ENCODE measurements at regions not wholly inside any gene's neighbourhood (a gene's known extent, or its start where the extent isn't known, plus 50 kb on each side); places are given as distances from the start of the nearest gene placed in this dataset.
"Not testable (repeated sequence)": the region's sequence is repeated elsewhere in the genome, so short reads cannot be mapped to it uniquely, and the experiment has no call there.

DNA sequence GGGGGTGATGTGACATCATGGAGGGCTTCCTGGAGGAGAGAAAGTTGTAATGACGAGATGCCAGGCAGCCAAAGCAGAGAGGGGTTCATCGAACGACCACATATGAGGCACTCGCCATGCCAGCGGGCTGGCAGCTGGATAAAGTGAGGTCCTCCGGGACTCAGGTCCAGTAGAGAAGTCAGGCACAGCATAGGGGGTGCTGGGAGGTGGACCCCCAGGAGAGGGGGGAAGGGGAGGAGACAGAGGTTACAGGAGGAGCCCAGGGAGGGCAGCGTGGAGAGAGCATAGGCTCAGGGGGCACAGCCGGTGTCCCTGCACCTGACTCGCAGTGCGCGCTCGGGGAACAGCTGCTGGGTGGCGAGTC, 174.7 kb downstream of the BMP7 start:
- DNase-seq: no peak

DNA sequence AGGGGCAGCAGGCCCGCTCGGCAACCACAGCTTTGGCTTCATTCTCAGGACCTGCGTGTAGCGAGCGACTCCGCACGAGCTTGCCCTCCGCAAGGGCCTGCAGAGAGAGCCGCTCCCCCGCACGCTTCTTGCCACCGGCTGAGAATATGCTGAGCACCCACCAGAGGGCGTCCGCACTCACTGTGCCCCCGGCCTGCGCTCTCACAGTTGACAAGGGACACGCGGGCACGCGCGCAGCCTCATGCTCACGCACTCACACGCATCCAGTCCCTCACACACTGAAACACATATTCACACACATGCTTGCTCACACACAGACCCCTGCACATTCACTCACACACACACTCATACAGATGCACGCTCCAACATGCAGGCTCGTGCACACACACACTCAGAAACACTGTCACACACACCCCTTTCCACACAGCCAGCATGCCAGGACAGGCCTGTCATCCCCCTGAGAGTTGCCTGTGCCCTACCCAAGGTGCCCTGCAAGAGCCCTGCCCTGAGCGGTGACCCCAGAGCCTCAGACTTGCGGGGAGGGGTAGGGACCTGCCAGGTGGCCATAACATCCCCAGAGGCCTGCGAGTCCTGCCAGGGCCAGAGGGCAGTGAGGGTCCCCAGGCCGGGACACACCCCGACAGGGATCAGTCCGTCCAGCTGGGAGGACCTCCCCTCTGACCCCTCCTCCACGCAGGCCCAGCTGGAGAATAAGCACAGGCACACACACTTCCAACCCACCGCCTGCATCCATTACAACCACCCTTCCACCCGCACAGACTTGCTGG, 174.1 kb downstream of the BMP7 start:
- DNase-seq: peak; percentile 27

DNA sequence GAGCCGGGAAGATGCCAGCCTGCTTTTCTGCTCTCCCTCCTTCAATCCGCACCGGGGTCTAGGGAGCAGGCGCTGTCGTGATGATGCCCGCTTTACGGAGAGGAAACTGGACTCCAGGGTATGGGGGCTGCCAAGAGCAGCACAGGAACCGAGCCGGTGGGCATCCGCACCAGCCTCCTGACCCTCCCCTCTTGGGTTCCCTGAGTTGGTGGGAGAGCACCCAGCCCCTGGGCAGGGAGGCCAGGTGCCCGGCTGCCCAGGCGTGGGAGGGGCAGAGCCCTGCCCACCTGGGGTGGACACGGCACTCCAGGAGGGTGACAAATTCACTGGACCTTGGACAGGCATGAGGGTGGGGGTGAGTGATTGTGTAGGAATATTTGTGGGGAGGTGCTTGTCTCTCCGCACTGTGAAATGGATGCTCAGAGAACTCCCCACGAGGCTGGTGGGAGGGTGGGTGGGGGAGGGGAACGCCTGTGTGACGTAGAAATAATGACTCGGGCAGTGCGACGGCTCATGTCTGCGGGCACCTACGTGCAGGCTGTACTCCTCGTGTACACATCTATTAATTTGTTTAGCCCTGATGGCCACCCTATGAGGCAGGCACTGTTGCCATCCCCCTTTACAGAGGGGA, 173.4 kb downstream of the BMP7 start:
- no peak for DNase-seq

DNA sequence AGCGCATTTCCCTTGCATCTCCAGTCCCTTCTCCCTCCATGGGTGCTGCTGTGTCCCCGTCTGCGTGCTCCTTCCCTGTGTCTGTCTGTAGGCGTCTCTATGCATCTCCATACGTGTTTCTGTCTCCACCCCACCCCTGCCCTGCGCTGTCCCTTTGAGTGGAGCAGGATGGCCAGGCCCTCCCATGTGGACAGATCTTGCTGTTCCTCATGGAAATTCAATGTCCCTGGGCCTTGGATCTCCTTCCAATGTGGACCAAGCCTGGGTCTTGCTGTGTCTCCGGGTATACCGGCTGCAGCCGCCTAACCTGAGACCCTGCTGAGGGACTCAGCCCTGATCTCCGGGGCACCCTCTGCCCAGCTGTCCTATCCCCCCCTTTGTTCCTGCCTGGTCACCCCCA, 172.7 kb downstream of the BMP7 start:
- no peak for DNase-seq

DNA sequence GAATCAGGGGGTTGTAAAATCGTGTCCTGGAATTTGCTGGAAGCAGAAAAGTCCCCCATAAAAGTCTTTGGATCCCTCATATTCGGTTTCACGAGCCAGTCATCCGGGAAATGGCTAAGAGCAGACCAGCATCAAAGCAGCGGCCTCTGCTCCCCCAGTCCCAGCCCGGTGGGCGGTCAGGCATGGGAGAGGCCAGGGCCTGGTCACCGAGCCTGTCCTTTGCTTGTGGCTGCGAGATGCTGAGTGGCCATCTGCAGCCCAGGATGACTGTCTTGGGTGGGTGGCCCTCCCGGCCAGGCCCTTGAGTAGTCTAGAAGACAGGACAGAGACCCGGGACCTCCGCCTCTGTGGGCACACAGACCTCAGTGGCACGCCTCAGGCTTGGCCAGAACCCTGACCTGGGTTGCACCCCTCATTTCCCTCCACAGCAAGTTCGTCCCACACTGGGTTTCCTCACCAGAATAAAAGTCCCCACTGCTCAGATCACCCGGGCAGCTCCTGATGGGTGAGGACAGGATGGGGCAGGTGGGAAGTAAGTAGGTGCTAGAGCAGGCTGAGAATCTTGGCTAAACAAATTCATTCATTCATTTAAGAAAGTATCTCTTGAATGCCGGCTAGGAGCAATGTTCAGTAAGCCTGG, 172.1 kb downstream of the BMP7 start:
- DNase-seq: no peak

DNA sequence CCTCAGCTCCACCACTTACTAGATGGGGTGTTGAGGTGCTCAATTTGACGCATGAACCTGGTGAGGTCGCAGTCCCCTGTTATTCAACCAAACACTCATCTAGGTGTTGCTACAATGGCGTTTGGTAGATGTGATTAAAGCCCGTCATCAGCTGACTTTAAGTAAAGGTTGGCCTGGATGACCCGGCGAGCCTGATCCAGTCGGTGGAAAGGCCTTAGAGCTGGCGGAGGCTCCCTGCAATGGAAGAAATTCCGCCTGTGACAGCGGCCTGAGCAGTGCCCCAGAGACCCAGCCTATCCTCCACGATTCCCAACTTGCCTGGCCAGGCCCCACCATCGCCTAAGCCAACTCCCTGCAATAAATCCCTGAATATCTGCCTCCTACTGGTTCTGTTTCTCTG, 171.4 kb downstream of the BMP7 start:
- no peak for DNase-seq

DNA sequence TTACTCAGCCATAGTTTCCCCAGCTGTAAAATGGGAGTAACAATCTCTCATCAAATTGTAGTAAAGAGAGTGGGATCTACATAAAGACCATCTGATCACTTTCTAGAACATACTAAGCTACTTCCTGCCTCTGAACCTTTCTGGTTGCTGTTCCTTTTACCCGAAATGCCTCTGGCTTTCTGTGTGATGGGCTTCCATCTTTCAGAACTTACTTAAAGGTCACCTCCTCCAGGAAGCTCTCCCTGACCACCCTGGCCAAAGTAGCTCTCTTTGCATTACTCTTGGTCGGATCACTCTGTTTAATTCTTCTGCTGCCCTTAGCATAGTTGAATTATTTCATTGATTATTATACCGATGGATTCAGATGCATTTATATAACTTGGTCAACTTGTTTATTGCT, 171.0 kb downstream of the BMP7 start:
- DNase-seq: no peak

DNA sequence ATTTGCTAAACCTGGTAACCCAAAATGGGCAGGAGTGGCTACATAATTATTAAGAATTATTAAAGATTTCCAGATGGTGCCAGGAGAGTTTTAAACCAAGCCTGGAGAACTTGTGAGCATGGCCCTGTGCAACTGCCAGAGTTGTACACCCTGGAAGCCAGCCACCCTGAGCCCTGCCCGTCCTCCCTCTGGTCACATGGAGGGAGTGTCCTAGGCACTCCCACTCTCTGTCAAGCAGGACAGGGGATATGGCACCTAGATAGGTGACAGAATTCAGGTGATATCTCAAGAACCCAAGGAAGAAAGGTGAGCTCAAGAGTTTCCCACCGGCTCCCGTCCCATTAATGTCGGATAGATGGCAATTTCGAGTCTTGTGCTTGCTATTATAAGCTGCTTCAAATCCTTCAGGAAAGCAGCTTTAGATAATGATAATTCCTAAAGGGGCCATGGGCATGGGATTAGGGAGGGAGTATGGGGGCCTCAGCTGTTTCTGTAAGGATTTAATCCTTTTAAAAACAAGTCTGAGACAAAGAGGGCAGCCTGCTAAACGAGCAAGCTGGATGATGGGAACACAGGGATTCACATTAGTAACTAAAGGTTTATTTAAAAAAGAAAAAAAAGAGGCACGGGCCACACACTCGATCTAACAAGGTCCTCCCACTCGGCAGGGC, 169.1 kb downstream of the BMP7 start:
- DNase-seq: no peak

DNA sequence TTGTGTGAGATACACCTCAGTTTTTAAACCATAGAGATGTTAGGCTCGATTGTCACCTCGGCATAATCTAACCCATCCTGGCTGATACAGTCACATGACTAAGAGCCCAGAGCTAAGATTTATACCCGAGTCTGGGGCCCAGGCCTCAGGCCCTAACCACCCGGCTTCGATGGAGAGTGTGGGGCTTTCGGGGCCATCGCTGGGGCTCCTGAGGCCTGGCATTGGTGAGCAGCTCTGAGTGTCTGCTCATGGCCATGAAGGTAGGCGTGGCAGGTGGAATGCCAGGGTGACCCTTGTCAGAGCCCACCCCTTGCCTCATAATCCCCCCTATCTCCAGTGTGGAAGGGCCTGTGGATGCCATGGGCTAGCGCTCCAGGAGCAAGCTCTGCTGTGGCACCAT, 164.3 kb downstream of the BMP7 start:
- no peak for DNase-seq

DNA sequence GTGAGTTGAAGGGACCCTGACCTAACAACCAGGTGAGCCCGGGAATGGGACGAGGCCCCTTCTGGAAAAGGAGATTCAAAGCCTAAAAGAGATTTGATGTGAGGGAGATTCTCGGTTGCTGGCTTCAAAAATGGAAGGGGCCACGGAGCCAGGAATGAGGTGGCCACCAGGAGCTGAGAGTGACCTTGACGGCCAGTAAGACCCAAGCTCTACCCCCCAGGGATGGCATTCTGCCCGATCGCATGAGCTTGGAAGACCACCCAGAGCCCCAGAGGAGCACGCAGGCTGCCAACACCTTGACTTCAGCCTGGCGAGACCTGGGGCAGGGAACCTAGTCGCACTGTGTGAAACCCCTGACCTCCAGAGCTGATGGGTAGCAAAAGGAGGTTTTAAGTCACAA, 163.9 kb downstream of the BMP7 start:
- DNase-seq: no peak

DNA sequence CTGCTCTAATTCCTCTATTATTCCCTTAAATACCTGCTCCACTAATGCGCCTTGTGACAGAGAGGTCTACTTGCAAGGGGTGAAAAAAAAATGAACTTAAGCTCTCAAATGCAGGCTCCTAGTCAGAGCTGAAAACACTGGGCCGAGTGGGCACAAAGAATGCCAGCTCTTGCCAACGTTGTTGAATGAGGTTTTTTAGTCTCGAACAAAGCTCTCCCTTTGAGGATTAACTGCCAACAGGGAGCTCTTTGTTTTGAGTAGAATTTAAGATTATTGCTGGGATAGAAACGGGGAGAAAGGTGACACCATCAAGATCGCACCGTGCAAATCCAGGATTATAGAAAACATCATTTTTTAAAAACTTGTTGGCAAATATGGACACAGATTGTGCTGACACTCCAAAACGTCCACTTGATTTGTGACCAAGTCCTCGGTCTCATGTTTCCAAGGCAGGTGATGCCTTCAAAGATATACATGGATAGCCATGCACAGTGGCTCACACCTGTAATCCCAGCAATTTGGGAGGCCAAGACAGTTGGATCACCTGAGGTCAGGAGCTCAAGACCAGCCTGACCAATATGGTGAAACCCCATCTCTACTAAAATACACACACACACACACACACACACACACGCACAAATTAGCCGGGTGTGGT, 163.2 kb downstream of the BMP7 start:
- DNase-seq: no peak

DNA sequence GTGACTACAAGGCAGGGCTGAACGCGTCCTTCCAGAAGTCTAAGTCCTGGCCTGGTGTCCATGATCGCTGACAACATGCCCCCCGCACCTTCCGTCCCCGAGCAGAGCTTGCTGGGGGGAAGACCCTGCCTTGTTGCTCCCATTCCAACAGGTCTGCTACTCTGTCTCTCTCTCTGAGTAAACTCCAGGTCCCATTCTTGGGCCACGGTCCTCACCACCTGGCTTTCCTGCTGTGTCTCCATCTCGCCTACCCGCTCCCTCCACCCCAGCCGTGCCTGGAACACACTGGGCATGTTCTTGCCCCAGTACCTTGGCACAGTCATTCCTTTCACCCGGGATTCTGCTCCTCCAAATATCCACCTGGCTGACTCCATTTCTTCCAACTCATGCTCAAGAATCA, 162.3 kb downstream of the BMP7 start:
- DNase-seq: no peak

DNA sequence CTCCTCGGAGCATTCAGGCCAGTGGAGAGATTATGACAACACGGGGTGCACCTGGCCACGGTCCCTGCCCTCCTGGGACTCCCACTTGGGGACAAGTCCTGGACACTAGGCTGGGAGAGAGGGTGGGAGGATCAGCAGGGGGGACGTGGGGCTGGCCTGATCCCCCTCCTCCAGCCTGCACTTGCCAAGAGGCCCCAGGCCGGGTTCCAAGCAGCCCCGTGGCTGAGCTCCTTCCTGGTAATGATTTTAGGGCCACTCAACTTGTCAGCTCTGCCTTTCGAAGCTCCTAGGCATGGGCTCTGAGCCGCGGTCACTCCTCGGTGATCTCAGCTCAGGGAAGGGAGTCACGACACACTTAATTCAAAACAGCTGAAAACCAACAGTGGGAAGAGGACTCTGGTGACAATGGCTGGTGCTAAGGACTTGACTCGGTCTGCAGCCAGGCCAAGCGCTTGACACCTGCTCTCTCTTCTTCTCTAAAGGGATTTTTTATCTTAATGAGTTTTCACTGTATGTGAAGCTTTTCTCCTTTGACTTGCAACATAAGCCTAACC, 161.7 kb downstream of the BMP7 start:
- no peak for DNase-seq

DNA sequence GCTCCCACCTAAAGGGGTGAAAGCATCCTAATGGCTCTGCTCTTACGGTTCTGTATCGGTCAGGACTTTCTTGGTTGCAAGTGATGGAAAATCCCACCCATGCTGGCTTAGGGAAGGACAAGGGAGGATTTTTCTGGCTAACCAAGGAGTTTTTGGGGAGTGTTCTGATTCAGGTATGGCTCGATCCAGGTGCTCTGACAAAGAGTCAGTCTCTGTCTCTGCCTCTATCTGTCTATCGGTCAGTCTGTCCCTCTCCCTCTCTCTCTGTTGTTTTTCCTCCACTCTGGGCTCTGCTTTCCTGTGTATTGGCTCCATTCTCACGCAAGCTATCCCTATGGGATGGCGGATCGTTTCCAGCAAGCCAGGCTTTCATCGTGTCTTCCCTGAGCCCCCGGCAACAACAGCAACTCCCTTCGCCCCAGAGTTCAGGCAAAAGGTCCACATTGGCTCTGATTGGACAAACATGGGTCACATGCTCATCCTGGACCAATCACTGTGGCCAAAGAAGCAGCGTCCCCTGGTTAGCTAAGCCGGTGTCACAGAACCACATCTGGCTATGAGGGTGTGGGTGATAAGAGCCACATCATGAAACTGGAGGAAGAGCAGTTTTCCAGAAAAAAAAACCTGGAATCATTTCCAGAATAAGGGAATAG, 160.3 kb downstream of the BMP7 start:
- no peak for DNase-seq

DNA sequence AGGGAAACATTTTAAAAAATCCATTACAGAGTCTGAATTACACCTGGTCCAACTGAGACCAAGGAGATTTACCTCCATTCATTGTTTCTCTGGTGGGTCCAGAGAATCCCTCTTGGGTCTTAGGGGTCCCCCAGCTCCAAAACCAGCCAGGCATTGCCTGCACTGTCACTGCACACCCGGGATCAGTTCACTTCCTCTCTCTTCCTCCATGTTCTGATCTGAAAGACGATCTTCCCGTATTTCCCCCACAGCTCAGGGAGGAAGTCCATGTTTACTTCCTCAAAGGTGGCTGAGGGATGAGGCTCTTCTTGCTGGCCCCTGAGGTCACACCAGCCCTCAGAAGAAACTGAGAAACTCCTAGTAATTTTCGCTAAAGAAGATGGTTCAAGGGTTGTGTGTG, 159.7 kb downstream of the BMP7 start:
- no peak for DNase-seq

DNA sequence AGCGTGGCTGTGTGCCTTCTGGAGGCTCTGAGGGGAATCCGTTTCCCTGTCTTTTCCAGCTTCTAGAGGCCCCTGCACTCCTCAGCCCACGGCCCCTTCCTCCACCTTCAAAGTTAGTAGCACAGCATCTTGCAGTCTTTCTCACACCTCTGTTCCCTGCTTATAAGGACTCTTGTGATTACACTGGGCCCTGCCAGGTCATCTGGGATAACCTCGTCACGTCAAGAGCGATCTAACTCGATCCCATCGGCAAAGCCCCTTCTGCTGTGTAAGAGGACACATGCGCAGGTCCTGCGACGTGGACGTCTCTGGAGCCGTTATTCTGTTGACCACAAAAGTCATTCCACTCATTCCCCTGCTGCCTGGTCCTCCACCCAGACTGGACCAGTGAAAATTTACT, 159.2 kb downstream of the BMP7 start:
- DNase-seq: no peak

DNA sequence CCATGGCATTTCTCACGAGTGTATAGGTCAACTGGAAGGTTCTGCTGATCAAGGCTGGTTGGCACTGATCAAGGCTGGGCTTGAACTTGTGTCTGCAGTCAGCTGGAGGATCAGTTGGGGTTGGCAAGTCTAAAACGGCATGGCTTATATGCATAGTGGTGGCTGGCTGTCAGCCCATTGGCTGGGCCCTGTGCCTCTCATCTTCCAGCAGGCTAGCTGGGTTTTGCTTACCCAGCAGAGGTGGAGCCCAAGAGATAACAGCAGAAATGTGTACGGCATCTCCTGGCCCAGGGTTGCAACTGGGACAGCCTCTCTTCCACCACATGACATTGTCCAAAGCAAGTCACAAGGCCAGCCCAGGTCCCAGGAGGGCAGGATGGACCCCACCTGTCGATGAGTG, 158.2 kb downstream of the BMP7 start:
- DNase-seq: no peak

DNA sequence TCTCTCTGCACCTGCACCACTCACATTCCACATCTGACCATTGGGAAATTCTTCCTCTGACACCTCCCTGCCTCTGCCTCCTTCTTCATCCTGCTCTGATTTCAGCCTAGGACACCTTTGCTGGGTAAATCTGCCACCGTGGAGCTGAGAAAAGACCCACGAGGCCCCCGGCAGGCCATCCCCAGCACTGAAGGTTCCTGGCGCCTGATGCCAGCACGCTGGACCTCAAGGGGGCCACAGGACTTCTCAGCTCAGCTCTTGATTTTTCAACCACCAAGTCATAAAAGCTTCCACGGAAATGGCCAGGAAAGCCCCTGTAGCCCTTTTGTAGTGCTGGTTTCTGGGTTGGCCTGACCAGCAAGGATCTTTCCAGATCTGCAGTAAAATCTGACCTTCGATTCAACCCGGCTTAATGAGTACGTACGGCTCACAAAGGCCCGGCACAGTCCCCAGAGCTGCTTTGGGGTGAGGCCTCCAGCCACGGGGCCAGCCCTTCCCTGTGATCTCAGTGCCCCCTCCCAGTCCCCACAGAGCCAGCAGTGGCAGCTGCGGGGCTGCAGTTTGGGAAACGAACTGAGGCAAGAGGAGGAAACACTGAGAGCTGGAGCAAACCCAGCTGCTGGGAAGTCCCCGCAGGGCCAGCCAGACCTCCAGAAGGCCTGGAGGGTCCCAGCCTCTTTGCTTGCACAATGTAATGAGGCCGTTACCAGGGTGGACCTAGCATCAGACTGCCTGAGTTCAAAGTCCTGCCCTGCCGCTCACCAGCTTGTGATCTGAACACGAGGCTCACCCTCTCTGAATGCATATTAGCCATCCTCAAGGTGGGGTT, 157.5 kb downstream of the BMP7 start:
- no peak for DNase-seq

DNA sequence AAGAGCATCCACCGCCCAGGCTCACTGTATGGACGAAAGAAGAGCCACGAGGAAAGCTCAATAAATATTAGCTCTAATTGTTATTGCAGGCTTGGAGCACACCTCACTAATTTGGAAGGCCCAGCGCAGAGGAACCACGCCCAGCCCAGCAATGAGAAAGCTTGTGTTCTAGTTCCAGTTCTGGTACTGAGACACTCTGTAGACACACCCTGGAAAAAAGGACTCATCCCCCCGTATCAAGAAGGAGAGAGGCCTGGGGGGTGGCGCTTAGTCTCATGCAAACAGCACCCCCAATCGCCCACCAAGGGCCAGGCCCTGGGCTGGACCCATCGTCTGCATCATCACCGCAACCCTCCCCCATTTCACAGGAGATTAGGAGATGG, 156.9 kb downstream of the BMP7 start:
- no peak for DNase-seq

DNA sequence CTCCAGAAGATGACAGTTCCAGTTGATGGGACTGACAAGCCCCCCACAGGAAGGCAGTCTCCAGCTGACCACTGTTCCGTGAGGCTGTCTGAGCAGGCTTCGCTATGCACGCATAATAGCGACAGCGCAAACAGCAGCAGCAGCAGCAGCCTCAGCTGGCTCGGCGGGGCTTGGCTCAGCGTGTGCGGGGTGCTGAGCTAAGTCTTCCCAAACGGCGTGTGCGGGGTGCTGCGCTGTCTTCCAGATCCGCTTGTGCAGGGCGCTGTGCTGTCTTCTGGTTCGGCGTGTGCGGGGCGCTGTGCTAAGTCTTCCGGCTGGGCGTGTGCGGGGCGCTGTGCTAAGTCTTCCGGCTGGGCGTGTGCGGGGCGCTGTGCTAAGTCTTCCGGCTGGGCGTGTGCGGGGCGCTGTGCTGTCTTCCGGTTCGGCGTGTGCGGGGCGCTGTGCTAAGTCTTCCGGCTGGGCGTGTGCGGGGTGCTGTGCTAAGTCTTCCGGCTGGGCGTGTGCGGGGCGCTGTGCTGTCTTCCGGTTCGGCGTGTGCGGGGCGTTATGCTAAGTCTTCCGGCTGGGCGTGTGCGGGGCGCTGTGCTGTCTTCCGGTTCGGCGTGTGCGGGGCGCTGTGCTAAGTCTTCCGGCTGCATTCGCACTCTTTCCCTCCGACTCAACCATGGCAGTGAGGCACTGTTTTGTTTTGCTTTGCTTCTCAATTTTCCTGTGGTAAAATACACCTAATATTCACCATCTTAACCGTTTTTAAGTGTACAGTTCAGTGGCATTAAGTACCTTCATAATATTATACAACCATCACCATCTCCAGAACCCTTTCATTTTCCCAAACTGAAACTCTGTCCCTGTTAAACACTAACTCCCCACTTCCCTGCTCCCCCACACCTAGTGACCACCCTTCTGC, 156.1 kb downstream of the BMP7 start:
- not testable (repeated sequence) for DNase-seq

DNA sequence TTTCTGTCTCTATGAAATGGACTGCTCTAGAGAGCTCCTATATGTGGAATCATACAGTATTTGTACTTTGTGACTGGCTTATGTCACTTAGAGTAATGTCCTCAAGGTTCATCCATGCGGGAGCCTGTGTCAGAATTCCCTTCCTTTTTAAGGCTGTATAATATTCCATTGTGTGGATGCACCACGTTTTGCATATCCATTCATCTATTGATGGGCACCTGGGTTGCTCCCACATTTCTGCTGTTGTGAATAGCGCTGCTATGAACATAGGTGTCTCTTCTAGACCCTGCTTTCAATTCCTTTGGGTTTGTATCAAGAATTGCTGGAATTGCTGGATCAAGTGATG, 155.4 kb downstream of the BMP7 start:
- no peak for DNase-seq
